OCI-LY3 (cell line): ENCODE measurements at regions not wholly inside any gene's neighbourhood (a gene's known extent, or its start where the extent isn't known, plus 50 kb on each side); places are given as distances from the start of the nearest gene placed in this dataset.
"Not testable (repeated sequence)": the region's sequence is repeated elsewhere in the genome, so short reads cannot be mapped to it uniquely, and the experiment has no call there.

ENCODE experiments used
- CTCF ChIP-seq: fragments of 200-600, 300-600 bp; sonication (generic); IDR thresholded peaks from 2 replicates; pipeline ENCODE4 v1.5.1; 2014; ENCODE audit warnings: antibody characterized with exemption, low read length, low read depth
- EZH2phosphoT487 ChIP-seq: fragments of 200-600 bp; shearing (Covaris generic); IDR thresholded peaks from 2 replicates; pipeline ENCODE4 v1.6.1; 2018; ENCODE audit warnings: antibody characterized with exemption, mixed run types, low read depth

GRCh38 chr3:20618181-20618580 is 432.2 kb upstream of the SGO1 start:
- TF ChIP-seq CTCF, EZH2phosphoT487: not testable (repeated sequence)
